Ascending aorta (tissue), 2 donors: ENCODE measurements at regions not wholly inside any gene's neighbourhood (a gene's known extent, or its start where the extent isn't known, plus 50 kb on each side); places are given as distances from the start of the nearest gene placed in this dataset.

Source experiments
- DNase-seq, 2 donors: peaks; one replicate each; pipeline ENCODE4 v3.0.0-alpha.2; 2019; ENCODE audit warnings: low spot score in 2 of 2
- H3K27ac ChIP-seq, 2 donors: fragments of 200-600 bp; sonication (generic); one replicate each; pipeline ENCODE4 v1.5.1; 2016 to 2017; ENCODE audit warnings: mild to moderate bottlenecking in 1 of 2
- H3K27me3 ChIP-seq: fragments of 200-600 bp; sonication (generic); one replicate; pipeline ENCODE4 v1.5.1; 2017
- H3K36me3 ChIP-seq, 2 donors: fragments of 200-600 bp; sonication (generic); one replicate each; pipeline ENCODE4 v1.5.1; 2016
- H3K4me1 ChIP-seq, 2 donors: fragments of 200-600 bp; sonication (generic); one replicate each; pipeline ENCODE4 v1.5.1; 2016 to 2017; ENCODE audit warnings: mild to moderate bottlenecking in 1 of 2
- H3K4me3 ChIP-seq, 2 donors: fragments of 200-600 bp; sonication (generic); one replicate each; pipeline ENCODE4 v1.5.1; 2016 to 2017; ENCODE audit warnings: mild to moderate bottlenecking in 1 of 2
- H3K9me3 ChIP-seq, 2 donors: fragments of 200-600 bp; sonication (generic); one replicate each; pipeline ENCODE4 v1.5.1; 2016
- CTCF ChIP-seq, 3 experiments: fragments of 200-600 bp in 2 of 3; fragments of 450-650 bp in 1 of 3; sonication (generic) in 2 of 3; IDR thresholded peaks; one replicate each; pipeline ENCODE4 v1.5.1; 2016 to 2019; ENCODE audit warnings: antibody characterized with exemption in 3 of 3, mild to moderate bottlenecking in 1 of 3, moderate library complexity in 1 of 3
- intact Hi-C: fragments of 100-400 bp; cut with DNase I; formaldehyde crosslinking; loops from one replicate; pipeline ENCODE4 v1.15.1; 2023

- no peak for TF ChIP-seq CTCF (IDR thresholded peaks at IDR 0.05)
- H3K4me1 ChIP-seq: no peaks in the 10 kb centered on the region
- H3K27ac ChIP-seq: no peak overlapping the region
- H3K27me3 ChIP-seq: no peaks in the 10 kb centered on the region
- intact Hi-C loops: no loop called here
- no peaks in the 10 kb centered on the region for H3K9me3 ChIP-seq
- no peak overlapping the region for H3K4me3 ChIP-seq
- DNase-seq: no peak
- no peaks in the 10 kb centered on the region for H3K36me3 ChIP-seq
Observed at GRCh38 chr12:111197376-111197944, 171.4 kb downstream of the PHETA1 start.

- no peaks in the 10 kb centered on the region for H3K27me3 ChIP-seq
- DNase-seq: no peak
- intact Hi-C loops: no loop called here
Observed at GRCh38 chr12:111196532-111196931, 172.4 kb downstream of the PHETA1 start.

GRCh38 chr12:111195316-111195715 is 173.6 kb downstream of the PHETA1 start:
- Histone ChIP-seq H3K27me3 (no peaks in the 10 kb centered on the region), H3K36me3 (no peaks in the 10 kb centered on the region), H3K9me3 (no peaks in the 10 kb centered on the region), H3K4me3 (no peak overlapping the region), H3K27ac (no peak overlapping the region), H3K4me1 (no peaks in the 10 kb centered on the region)
- TF ChIP-seq CTCF (IDR thresholded peaks at IDR 0.05): no peak
- DNase-seq: no peak
- intact Hi-C loops: no loop called here

More at GRCh38 chr12:111196532-111196931, 172.4 kb downstream of the PHETA1 start:
- Histone ChIP-seq H3K27ac (no peak overlapping the region), H3K9me3 (no peaks in the 10 kb centered on the region), H3K4me3 (no peak overlapping the region), H3K4me1 (no peaks in the 10 kb centered on the region), H3K36me3 (no peaks in the 10 kb centered on the region)
- TF ChIP-seq CTCF (IDR thresholded peaks at IDR 0.05): no peak

GRCh38 chr12:111194703-111195051 is 174.2 kb downstream of the PHETA1 start:
- Histone ChIP-seq H3K4me3 (no peak overlapping the region), H3K27me3 (no peaks in the 10 kb centered on the region), H3K36me3 (no peaks in the 10 kb centered on the region), H3K9me3 (no peaks in the 10 kb centered on the region), H3K27ac (no peak overlapping the region), H3K4me1 (no peaks in the 10 kb centered on the region)
- DNase-seq: no peak
- TF ChIP-seq CTCF (IDR thresholded peaks at IDR 0.05): no peak
- intact Hi-C loops: no loop called here

- H3K9me3 ChIP-seq: no peaks in the 10 kb centered on the region
- intact Hi-C loops: no loop called here
- H3K36me3 ChIP-seq: no peaks in the 10 kb centered on the region
- H3K4me3 ChIP-seq: no peak overlapping the region
- DNase-seq: no peak
- no peak overlapping the region for H3K27ac ChIP-seq
- no peak for TF ChIP-seq CTCF (IDR thresholded peaks at IDR 0.05)
- no peaks in the 10 kb centered on the region for H3K4me1 ChIP-seq
- H3K27me3 ChIP-seq: no peaks in the 10 kb centered on the region
Observed at GRCh38 chr12:111193977-111194702, 174.8 kb downstream of the PHETA1 start.
